NCI-H82 (cell line): ENCODE measurements at regions not wholly inside any gene's neighbourhood (a gene's known extent, or its start where the extent isn't known, plus 50 kb on each side); places are given as distances from the start of the nearest gene placed in this dataset.

ENCODE experiments used
- DNase-seq: peaks from one replicate; lab custom pipeline; 2025; lab: John Stamatoyannopoulos, UW

DNA sequence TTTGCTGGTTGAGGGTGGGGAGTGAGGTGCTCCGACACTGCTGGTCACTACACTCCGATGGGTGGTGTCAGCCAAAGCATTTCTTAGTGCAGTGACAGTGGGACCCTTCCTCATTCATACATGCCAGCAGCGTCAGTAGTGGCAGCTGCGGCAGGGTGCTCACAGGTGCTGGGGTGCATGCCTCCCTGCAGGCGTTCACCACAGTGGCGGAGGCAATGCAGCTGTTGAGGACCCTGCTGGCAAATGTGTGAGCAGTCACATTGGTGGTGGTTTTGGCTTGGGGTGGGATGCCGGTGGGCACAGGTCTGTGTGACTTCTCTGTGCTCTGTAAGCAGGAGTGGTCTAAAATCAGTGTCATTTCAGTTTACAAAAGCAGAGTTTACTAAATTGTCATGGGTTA lies 464.6 kb downstream of the FUT8 start:
- no peak for DNase-seq

- no peak for DNase-seq
Observed at GRCh38 chr14:65877624-65878023, 465.1 kb downstream of the FUT8 start.

GRCh38 chr14:65878586-65878985 lies 466.1 kb downstream of the FUT8 start:
- no peak for DNase-seq

DNA sequence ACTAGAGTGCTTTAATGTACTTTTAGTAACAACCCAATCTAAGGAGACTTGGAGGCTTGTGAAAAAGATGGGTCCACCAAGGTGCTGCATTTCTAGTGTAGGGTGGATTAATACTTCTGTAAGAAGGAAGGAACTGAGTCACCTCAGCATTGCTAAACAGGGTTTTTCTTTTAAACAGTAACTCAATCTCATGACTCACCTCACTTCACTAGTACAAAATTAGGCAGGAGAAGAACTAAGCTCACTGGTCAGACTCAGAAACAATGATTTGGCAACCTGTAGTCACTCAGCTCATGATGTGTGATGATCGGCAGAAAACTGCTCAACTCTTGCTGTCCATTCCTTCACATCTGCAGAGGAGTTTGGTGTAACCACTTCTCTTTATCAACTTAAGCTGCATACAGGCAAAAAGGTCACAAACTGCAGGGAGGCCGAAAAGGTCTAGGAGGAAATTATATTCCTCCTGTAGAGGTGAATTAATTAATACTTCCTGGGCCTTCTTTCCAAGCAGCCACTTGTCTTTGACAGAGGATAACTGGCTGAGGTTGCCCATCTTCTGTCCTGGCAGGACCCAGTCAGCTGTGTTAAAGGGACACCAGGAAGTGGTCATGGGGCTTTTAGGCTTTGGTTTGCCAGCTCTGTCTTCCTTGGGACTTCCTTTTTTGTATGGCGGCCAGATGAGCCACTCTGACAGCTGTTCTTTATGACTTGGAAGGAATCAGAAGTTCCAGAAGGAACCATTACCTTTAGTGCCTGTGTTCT lies 466.9 kb downstream of the FUT8 start:
- DNase-seq, result no peak

DNA sequence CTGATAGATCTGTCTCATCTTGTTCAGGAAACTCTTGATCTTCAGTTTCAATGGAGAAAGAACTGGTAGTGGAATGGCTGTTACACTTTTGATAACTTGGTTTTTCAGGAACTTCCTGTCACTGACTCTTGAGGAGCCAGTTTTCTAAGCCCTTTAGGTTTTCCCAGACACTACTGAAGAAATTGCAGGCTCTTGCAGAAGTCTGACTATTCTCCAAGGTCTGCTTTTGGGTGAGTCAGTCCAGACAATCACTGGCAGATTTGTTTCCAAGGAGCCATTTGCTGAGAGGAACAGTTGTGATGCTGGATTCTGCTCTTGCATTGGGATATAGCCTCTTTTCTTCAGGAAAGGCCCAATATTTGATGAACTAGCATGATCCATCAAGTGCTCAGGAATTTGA lies 468.0 kb downstream of the FUT8 start:
- DNase-seq, result no peak

- DNase-seq, result no peak
Observed at GRCh38 chr14:65881642-65882041, 469.1 kb downstream of the FUT8 start.

- DNase-seq, result peak; percentile 43
Observed at GRCh38 chr14:65888677-65889076, 476.1 kb downstream of the FUT8 start.

DNA sequence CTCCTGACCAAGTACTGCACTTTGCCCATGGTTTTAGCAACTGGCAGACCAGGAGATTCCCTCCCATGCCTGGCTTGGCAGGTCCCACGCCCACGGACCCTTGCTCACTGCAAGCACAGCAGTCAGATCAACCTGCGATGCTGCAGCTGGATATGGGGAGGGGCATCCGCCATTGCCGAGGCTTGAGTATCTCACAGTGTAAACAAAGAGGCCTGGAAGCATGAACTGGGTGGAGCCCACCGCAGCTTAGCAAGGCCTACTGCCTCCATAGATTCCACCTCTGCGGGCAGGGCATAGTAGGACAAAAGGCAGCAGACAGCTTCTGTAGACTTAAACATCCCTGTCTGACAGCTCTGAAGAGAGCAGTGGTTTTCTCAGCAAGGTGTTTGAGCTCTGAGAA lies 479.8 kb downstream of the FUT8 start:
- DNase-seq, result no peak

GRCh38 chr14:65900164-65900563 lies 487.6 kb downstream of the FUT8 start:
- no peak for DNase-seq

GRCh38 chr14:65901595-65901994 lies 489.1 kb downstream of the FUT8 start:
- DNase-seq, result no peak

GRCh38 chr14:65904988-65905387 lies 492.5 kb downstream of the FUT8 start:
- peak; percentile 0 for DNase-seq

DNA sequence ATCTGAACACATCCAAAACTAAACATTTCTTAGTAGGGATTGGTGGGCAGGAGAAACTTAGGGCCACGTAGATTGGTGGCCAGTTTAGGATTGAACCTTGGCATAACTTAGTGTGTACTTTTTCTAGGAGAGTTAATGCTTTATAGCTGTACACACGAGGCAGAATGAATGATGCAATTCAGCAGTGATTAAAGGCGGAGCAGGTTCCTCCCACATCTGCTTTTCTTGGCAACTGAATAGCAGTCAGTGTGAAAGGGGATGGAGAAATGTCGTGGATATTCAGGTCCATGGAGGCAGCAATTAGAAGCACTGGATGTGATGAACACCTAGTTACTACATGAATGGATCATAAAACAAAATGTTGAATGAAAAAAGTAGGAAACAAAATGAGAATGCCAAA lies 493.8 kb downstream of the FUT8 start:
- no peak for DNase-seq

DNA sequence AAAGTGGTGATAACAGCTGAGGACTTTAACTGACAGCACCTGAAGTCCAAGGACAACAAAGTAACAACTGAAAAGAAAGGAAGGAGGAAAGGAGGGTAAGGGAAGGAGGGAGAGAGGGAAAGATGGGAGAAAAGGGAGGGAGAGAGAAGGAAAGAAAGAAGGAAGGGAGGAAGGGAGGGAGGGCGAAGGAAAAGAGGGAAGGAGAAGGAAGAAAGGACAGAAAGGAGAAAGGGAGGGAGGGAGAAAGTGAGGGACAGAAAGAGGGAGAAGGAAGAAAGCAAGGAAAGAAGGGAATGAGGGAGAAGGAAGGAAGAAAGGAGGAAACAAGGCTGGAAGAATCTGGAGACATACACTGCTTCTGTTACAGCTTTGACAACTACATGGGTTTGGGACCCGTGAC lies 494.4 kb downstream of the FUT8 start:
- no peak for DNase-seq

GRCh38 chr14:65910108-65910786 lies 497.7 kb downstream of the FUT8 start:
- no peak for DNase-seq

GRCh38 chr14:65915125-65915524 lies 502.6 kb downstream of the FUT8 start:
- DNase-seq, result no peak

GRCh38 chr14:65916055-65916454 lies 503.5 kb downstream of the FUT8 start:
- no peak for DNase-seq

DNA sequence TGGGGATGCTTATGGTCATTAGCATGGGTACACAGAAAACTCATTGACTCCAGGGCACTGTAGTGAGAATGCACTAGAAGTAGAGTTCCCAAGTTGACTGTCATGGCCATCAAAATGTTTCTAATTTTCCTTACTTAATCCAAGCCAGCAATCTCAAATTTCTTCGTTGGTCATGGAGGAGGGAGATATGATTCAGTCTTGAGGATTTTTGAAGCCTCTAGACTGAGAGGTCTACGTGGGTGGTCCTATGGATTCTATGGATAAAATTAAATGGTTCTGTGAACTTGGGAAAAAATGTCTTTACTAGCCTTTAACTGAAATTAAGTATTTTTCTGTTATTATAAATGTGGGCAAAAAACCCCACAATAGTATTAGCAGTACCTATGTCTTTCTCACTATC lies 508.5 kb downstream of the FUT8 start:
- no peak for DNase-seq

- DNase-seq, result no peak
Observed at GRCh38 chr14:65922142-65922541, 509.6 kb downstream of the FUT8 start.

- DNase-seq, result no peak
Observed at GRCh38 chr14:65926504-65926903, 514.0 kb downstream of the FUT8 start.

GRCh38 chr14:65926935-65927700 lies 514.6 kb downstream of the FUT8 start:
- no peak for DNase-seq

GRCh38 chr14:65927931-65928356 lies 515.4 kb downstream of the FUT8 start:
- DNase-seq, result no peak

GRCh38 chr14:65928995-65929394 lies 516.5 kb downstream of the FUT8 start:
- DNase-seq, result no peak
